ENCODE measurements at regions not wholly inside any gene's neighbourhood (a gene's known extent, or its start where the extent isn't known, plus 50 kb on each side); places are given as distances from the start of the nearest gene placed in this dataset.
A peak's percentile ranks its signal among the peaks of the same experiment; 100 is the strongest.
"Not testable (repeated sequence)": the region's sequence is repeated elsewhere in the genome, so short reads cannot be mapped to it uniquely, and the experiment has no call there.

DNA sequence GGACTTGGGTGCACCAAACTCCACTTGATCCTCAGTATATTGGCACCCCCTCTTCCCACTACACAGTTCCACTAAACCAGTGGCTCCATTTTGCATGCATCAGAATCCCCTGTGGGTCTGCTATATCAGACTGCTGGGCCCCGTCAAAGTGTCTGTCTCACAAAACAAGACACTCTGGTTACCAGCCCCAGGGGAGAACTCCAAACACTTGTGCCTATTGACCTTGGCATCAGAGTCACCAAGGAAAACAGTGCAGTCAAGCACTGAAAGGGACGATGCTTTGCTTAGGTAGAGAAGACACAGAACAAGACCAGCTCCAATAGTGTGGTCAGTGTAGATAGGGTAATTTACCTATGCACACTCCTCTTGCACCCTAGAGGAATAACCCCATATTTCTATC is 205.8 kb upstream of the RAI14 start:
- no peak for DNase-seq

DNA sequence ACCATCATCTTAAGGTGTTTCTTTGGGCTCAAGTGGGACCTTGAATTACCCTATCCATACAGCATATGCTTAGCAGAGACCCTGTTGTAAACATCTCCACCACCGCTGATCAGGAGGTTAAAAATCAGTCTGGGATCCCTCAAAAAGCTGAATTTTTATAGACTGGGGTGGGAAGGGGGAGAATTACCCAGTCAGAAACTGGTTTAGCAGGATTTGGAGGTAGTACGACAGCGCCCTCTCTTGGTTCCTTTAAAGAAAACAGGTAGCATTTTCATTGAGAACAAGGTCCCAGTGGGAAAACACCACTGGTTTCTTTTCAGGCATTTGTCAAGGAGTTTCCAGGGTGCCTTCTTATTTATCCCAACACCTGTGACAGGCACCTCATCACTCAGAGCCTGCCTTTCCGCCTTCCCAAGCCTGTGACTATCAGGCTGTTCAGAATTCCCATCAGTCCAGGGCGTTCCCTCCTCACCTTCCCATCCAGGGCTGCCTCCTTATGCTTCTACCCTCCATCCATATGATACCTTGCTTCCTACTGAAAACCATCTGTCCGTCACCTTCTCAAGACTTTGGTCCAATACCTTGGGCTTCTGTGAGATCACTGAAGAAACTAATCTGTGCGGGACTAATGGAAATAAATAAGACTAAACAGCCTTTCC is 203.8 kb upstream of the RAI14 start:
- no peak for DNase-seq

- no peak for DNase-seq
Observed at GRCh38 chr5:34455098-34455497, 201.0 kb upstream of the RAI14 start.

DNA sequence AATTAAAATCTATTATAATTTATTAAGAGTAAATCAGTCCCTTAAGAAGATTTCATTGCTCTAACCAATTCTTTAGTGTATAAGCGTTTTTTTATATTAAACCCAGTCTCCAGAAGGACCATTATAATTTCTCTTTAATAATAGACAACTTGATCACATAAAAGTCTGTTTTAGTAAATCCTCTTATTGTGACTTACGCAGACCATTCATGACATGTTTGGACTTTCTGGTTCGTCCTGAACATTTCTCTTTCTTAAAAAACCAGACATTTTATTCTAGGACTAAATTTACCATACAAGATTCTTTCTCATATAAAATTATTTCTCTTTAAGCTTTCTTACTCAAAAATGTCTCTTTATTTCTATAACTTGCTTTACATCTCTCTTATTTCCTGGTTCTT is 196.2 kb upstream of the RAI14 start:
- no peak for DNase-seq

- no peak for DNase-seq
Observed at GRCh38 chr5:34460496-34460895, 195.6 kb upstream of the RAI14 start.

DNA sequence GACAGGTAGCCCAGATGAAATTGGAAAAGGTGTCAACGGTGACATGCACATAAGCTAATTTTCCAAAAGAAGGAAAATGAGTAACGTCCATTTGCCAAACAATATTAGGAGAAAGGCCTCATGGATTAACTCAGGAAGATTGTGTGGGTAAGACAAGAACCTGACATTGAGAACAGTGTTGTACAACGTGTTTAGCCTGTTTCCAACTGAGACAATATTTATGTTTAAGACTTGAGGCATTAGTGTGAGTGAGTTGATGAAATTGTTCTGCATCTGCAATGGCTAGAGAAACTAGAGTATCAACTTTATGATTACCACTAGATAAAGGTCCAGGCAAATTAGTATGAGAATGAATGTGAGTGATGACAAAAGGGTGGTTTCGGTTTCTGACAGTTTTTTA is 191.3 kb upstream of the RAI14 start:
- DNase-seq, result no peak

- DNase-seq, result not testable (repeated sequence)
Observed at GRCh38 chr5:34465301-34465700, 190.8 kb upstream of the RAI14 start.

GRCh38 chr5:34466519-34467388 is 189.4 kb upstream of the RAI14 start:
- not testable (repeated sequence) for DNase-seq

DNA sequence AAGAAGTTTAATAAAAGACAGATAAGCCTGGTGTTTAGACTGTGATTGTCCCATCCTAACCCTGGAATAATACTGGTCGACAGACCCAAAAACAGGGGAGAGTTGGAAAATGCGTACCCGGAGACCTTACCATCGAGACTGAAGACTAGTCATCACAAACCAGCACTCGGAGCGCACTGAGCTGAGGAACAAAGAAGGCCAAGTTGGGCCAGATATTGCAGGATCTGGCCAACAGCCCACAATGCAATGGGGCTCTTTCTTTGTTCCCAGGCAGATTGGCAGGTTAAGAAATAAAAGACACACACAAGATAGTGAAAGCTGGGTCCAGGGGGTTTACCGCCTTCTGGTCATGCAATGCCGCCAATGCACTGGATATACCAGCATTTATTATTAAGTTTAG is 188.7 kb upstream of the RAI14 start:
- DNase-seq, result no peak

DNA sequence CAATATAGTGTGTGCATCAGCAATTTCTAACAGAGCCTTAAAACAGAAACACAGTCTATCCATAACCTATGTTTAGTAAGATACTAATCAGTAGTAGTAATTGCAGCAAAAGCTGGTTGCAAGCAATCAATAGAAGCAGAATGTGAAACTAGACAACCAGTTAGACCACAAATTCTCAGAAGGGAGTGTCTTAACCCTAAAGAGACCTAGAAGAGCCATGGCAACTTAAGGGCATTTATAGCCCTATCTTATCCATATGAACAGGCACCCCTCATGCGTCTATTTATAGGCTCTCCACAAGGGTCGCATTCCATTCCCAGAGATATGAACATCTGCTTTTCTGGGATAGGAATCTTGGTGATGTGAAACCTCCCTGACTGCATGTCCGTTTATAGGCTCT is 188.1 kb upstream of the RAI14 start:
- not testable (repeated sequence) for DNase-seq

GRCh38 chr5:34469971-34470370 is 186.2 kb upstream of the RAI14 start:
- no peak for DNase-seq

DNA sequence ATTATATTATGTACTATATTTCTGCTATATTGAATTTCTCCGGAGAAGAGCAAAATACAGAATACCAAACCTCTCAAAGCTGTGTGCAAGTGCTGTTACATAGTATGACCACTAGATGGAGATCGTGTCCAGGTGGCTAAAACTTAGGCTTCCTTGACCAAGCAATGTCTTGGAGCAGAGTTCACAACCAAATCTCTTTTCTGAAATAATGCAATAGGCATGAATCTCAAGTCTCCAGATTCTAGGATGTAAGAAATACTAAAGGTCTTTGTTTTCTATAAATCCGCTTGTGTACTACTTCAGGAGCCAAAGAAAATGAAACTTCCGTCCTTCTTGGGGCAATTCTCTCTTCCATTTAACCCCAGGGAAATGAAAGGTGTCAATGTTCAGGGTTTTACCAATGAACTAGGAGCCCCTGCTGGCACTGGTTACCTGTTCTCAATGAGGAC is 181.5 kb upstream of the RAI14 start:
- DNase-seq, result no peak

- no peak for DNase-seq
Observed at GRCh38 chr5:34475249-34475966, 180.7 kb upstream of the RAI14 start.

DNA sequence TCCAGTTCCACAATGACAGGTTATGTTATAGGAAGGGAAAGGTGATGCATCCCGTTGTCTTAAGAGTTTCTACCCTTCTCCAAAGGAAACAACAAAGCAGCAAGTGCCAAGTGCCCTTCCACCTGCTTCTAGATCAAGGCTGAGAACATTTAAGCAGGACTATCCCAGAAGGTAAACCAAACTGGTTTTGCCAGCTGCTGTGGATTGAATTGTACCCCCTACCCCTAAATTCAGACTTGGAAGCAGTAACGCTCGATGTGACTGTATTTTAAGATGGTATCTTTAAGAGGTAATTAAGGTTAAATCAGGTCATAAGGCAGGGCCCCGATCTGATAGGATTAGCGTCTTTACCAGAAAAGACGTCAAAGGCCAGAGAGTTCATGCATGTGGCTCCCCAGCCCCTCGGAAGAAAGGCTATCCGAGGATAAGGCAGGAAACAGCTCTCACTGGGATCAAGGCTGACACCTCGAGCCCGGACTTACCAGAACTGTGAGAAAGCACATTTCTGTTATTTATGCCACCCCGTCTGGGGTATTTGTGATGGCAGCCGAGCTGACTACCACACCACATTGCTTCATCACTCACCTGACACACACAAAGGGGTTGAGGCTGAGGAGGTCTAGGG is 179.1 kb upstream of the RAI14 start:
- no peak for DNase-seq

- no peak for DNase-seq
Observed at GRCh38 chr5:34480810-34481528, 175.2 kb upstream of the RAI14 start.

- DNase-seq, result no peak
Observed at GRCh38 chr5:34483442-34484033, 172.6 kb upstream of the RAI14 start.

DNA sequence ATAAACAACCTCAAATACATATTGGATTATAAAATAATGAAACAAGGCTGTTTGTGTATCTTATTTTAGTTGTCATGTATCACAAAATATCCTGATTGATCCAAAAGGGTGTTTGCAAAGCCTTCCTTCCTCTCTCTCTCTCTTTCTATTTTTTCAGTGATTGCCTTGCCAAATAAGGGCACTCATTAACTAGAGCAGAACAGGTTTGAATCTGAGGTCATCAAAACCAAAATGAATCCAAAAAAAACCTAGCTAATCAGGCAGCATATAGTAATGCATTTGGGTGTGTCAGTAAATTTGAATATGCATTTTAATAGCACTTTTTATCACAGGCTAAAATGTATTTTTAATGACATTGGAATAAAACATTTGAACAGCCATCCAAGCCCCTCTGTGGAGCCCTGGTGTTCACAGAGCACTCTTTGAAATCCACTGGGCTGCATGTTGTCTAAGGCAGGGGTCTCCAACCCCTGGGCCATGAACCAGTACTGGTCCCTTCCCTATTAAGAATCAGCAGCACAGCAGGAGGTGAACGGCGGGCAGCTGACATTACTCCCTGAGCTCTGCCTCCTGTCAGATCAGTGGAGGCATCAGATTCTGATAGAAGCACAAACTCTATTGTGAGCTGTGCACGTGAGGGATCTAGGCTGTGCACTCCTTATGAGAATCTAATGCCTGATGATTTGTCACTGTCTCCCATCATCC is 171.8 kb upstream of the RAI14 start:
- no peak for DNase-seq

DNA sequence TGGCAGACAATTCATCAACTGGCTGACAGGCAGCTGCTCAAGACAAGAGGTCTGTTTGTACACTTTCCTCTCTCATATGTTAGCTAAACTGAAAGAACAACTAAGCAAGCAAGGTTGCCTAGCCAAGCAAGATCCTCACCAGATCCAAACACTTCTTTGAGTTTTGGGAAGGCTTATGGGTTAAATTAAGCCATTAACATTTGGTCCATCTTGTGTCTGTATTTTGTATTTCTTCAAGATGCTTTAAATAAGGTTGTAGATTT is 170.4 kb upstream of the RAI14 start:
- no peak for DNase-seq

- DNase-seq, result peak; percentile 35
Observed at GRCh38 chr5:34486160-34486848, 169.8 kb upstream of the RAI14 start.

DNA sequence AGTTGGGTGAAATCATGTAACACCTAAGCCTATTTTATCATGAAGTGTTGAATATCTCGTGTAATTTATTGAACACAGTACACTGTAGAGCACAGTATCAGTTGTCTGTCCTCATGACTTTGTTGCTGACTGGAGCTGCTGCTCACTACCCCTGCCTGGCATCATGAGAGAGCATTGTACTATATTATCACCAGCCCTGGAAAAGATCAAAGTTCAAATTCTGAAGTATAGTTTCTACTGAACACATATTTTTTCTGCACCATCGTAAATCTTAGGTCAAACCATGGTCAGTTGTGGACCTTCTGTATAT is 169.3 kb upstream of the RAI14 start:
- no peak for DNase-seq

DNA sequence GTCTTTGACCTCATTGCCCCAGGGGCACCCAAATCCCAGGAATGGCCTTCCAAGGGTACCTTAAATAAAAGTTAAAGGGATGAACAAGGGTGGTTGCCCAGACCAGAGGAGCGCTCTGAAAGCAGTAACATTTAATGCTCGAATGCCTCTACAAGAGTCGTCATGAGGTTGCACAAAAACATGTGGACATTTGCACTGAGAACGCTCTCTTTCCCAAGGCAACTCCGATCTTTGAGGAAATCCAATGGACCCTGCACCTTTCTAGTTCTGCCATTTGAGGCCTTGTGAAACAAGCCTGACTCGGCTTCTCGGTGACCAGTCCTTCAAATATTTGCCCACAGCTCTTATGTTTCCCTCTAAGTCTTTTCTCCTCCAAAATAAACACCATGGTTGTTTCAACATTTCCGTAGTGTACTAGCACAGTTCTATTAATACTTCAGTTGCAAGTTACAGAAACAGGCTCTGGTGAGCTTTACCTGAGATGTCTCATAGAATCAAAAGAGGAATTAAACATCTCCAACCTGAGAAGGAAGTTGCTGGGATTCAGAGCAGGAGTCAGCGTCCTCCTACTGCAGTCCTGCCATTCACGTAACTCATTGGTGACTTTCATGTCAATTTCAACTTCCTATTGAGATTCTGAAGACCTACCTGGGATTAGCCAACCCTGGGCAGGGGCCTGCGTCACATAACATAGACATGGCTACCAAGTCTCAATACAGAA is 168.8 kb upstream of the RAI14 start:
- no peak for DNase-seq

Data from CD4-positive, alpha-beta T cell treated with Interferon gamma for 1 hour (primary cell).